ENCODE measurements at regions not wholly inside any gene's neighbourhood (a gene's known extent, or its start where the extent isn't known, plus 50 kb on each side); places are given as distances from the start of the nearest gene placed in this dataset.

- Histone ChIP-seq H3K4me2 (ENCODE audit: insufficient read depth, insufficient read length, low read length) (no peak overlapping the region), H2BK5ac (ENCODE audit: insufficient read length, low read length) (no peak overlapping the region), H3T11ph (ENCODE audit: low read length) (no peak overlapping the region), H2BK12ac (ENCODE audit: insufficient read length, low read depth, low read length) (no peak overlapping the region), H3K23me2 (ENCODE audit: insufficient read length, low read depth, low read length, poor library complexity, severe bottlenecking) (no peaks in the 10 kb centered on the region), H4K20me1 (ENCODE audit: control insufficient read depth, insufficient read depth, insufficient read length) (peaks cover 2% of the 10 kb centered on the region), H3K23ac (ENCODE audit: insufficient read length, low read depth, low read length) (no peak overlapping the region), H3K79me2 (ENCODE audit: insufficient read depth, low read length) (no peaks in the 10 kb centered on the region), H3K9me3 (ENCODE audit: control insufficient read depth, low read depth, low read length) (no peaks in the 10 kb centered on the region), H2BK20ac (ENCODE audit: low read depth, low read length, poor library complexity, severe bottlenecking) (no peak overlapping the region), H3K14ac (ENCODE audit: insufficient read depth, low read length) (no peak overlapping the region), H4K8ac (replicated peaks; ENCODE audit: insufficient read length, low read depth, low read length) (no peak overlapping the region), H3K27ac (ENCODE audit: insufficient read length, low read depth, low read length) (no peak overlapping the region), H3K9ac (ENCODE audit: extremely low read depth, insufficient read length, low read length) (no peak overlapping the region), H2BK15ac (ENCODE audit: low read depth, low read length) (no peak overlapping the region), H2BK120ac (ENCODE audit: low read depth, low read length, poor library complexity, severe bottlenecking) (no peak overlapping the region), H3K27me3 (ENCODE audit: insufficient read depth, low read length) (no peaks in the 10 kb centered on the region), H4K5ac (ENCODE audit: insufficient read length, low read depth, low read length) (no peak overlapping the region), H3K18ac (ENCODE audit: insufficient read length, low read depth, low read length) (no peak overlapping the region), H3K4me1 (ENCODE audit: insufficient read depth, low read length) (no peaks in the 10 kb centered on the region), H2AFZ (ENCODE audit: low read length) (no peak overlapping the region), H2AK5ac (ENCODE audit: insufficient read length, low read length) (no peak overlapping the region), H3K56ac (ENCODE audit: insufficient read length, low read depth, low read length) (no peak overlapping the region), H3K79me1 (ENCODE audit: insufficient read depth, low read depth, low read length, poor library complexity, severe bottlenecking) (no peaks in the 10 kb centered on the region), H3K4ac (ENCODE audit: low read depth, low read length) (no peak overlapping the region), H4K91ac (ENCODE audit: insufficient read length, low read depth, low read length) (no peak overlapping the region)
- peaks cover 3 to 6% of the 10 kb centered on the region in 2 experiments; a peak in 3 of 5 replicates for H3K9me3 Mint-ChIP-seq
- no peak for DNase-seq
- H3K36me3 Mint-ChIP-seq (ENCODE audit: insufficient read depth in 1 of 3, low read depth in 3 of 3) = peaks cover 0 to 8% (median 8%) of the 10 kb centered on the region in 3 experiments; a peak in 4 of 7 replicates
- no peak overlapping the region for H3K27ac Mint-ChIP-seq
- H3K4me1 Mint-ChIP-seq = no peaks in the 10 kb centered on the region
- no CpG with 5 or more reads among the region's 3 CpGs for WGBS (ENCODE audit: extremely low coverage, insufficient read length, low lambda C conversion rate)
- no peak for TF ChIP-seq CTCF (conservative IDR thresholded peaks at IDR 0.05)
- no peaks in the 10 kb centered on the region for H3K27me3 Mint-ChIP-seq (ENCODE audit: low read depth)
- no peak overlapping the region for H3K4me3 Mint-ChIP-seq
Measured at GRCh38 chr2:78125042-78125441, 602.9 kb upstream of the LRRTM4 start.

Data from H9 (cell line).